ENCODE measurements at regions not wholly inside any gene's neighbourhood (a gene's known extent, or its start where the extent isn't known, plus 50 kb on each side); places are given as distances from the start of the nearest gene placed in this dataset.

- no peak overlapping the region for H3K4me3 Mint-ChIP-seq
- H3K4me1 Mint-ChIP-seq (ENCODE audit: low read depth), result no peaks in the 10 kb centered on the region
- DNase-seq, result no peak
- TF ChIP-seq, protein P1, sequence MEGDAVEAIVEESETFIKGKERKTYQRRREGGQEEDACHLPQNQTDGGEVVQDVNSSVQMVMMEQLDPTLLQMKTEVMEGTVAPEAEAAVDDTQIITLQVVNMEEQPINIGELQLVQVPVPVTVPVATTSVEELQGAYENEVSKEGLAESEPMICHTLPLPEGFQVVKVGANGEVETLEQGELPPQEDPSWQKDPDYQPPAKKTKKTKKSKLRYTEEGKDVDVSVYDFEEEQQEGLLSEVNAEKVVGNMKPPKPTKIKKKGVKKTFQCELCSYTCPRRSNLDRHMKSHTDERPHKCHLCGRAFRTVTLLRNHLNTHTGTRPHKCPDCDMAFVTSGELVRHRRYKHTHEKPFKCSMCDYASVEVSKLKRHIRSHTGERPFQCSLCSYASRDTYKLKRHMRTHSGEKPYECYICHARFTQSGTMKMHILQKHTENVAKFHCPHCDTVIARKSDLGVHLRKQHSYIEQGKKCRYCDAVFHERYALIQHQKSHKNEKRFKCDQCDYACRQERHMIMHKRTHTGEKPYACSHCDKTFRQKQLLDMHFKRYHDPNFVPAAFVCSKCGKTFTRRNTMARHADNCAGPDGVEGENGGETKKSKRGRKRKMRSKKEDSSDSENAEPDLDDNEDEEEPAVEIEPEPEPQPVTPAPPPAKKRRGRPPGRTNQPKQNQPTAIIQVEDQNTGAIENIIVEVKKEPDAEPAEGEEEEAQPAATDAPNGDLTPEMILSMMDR (IDR thresholded peaks at IDR 0.05), result no peak
- H3K9me3 Mint-ChIP-seq, result peaks cover 6% of the 10 kb centered on the region
- H3K36me3 Mint-ChIP-seq (ENCODE audit: low read depth), result peaks cover 10% of the 10 kb centered on the region; the same call in 1 of the 2 replicates
- H3K27ac Mint-ChIP-seq, result no peak overlapping the region
- peaks cover 3% of the 10 kb centered on the region; the same call in 1 of the 2 replicates for H3K27me3 Mint-ChIP-seq (ENCODE audit: insufficient read depth)
Measured at GRCh38 chr5:68099327-68099726, 116.2 kb upstream of the PIK3R1 start.

GRCh38 chr5:68093455-68094159 is 121.9 kb upstream of the PIK3R1 start:
- no peak for DNase-seq
- peaks cover 6% of the 10 kb centered on the region; the same call in 1 of the 2 replicates for H3K36me3 Mint-ChIP-seq (ENCODE audit: low read depth)
- H3K27me3 Mint-ChIP-seq (ENCODE audit: insufficient read depth), result no peaks in the 10 kb centered on the region
- TF ChIP-seq, protein P1 (IDR thresholded peaks at IDR 0.05), result no peak
- H3K4me1 Mint-ChIP-seq (ENCODE audit: low read depth), result peaks cover 7% of the 10 kb centered on the region
- no peak overlapping the region for H3K27ac Mint-ChIP-seq
- H3K9me3 Mint-ChIP-seq, result peaks cover 7% of the 10 kb centered on the region; the same call in 1 of the 2 replicates
- H3K4me3 Mint-ChIP-seq, result no peak overlapping the region

- Mint-ChIP-seq H3K9me3 (peaks cover 7% of the 10 kb centered on the region; the same call in 1 of the 2 replicates), H3K27me3 (ENCODE audit: insufficient read depth) (no peaks in the 10 kb centered on the region), H3K4me3 (peak overlapping the region; percentile 73), H3K27ac (peak overlapping the region; percentile 79), H3K4me1 (ENCODE audit: low read depth) (peaks cover 41% of the 10 kb centered on the region), H3K36me3 (ENCODE audit: low read depth) (peaks cover 6% of the 10 kb centered on the region; the same call in 1 of the 2 replicates)
- peak; percentile 83 for DNase-seq
- TF ChIP-seq, protein P1 (IDR thresholded peaks at IDR 0.05), result no peak
Measured at GRCh38 chr5:68088302-68088701, 127.3 kb upstream of the PIK3R1 start.

DNA sequence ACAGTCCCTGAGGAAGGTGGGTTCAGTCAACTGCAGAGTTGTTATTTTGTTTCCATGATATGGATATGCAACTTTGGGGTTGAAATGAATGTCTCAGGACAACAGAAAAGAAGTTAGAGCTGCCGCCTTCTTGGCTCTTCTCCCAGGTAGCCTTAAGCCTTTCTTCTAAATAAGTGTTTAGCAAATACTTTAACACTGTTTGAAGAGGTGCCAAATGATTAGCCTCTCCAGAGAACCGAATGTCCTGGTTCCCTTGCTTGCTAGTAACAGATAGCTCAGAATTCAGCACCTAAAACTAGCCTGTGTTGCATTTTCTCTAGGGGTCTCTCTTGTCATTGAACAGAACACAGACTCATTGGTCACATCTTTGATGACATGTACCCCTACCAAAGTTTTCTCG is 127.7 kb upstream of the PIK3R1 start:
- peaks cover 41% of the 10 kb centered on the region for H3K4me1 Mint-ChIP-seq (ENCODE audit: low read depth)
- TF ChIP-seq, protein P1 (IDR thresholded peaks at IDR 0.05), result no peak
- H3K9me3 Mint-ChIP-seq, result peaks cover 7% of the 10 kb centered on the region; the same call in 1 of the 2 replicates
- no peaks in the 10 kb centered on the region for H3K27me3 Mint-ChIP-seq (ENCODE audit: insufficient read depth)
- H3K4me3 Mint-ChIP-seq, result peak overlapping the region; percentile 73
- peaks cover 6% of the 10 kb centered on the region; the same call in 1 of the 2 replicates for H3K36me3 Mint-ChIP-seq (ENCODE audit: low read depth)
- H3K27ac Mint-ChIP-seq, result peak overlapping the region; percentile 79
- peak; percentile 25 for DNase-seq

DNA sequence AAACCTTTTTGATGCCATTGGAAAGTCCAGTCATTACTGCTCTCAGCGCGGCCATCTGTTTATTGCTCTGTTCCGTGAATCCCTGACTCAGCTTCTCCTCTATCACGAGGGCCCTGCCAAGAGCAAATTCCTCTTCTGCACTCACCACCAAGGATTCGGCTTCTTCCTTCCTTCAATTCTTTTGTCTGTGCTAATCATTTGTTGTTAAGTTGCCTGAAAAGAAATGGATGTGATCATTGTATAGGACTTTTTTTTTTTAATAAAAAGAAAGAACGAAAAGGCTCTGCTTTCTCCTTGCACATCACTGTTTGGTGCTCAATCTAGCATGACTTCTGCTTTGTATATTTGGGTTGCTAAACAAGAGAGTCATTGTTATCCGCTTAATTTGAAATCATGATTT is 128.7 kb upstream of the PIK3R1 start:
- Mint-ChIP-seq H3K4me3 (peak overlapping the region; percentile 73), H3K36me3 (ENCODE audit: low read depth) (peaks cover 6% of the 10 kb centered on the region; the same call in 1 of the 2 replicates), H3K9me3 (peaks cover 7% of the 10 kb centered on the region; the same call in 1 of the 2 replicates), H3K27me3 (ENCODE audit: insufficient read depth) (no peaks in the 10 kb centered on the region), H3K27ac (peak overlapping the region; percentile 79), H3K4me1 (ENCODE audit: low read depth) (peaks cover 41% of the 10 kb centered on the region)
- DNase-seq, result peak; percentile 79
- TF ChIP-seq, protein P1 (IDR thresholded peaks at IDR 0.05), result no peak

Data from HFFc6 (cell line).